Keratinocyte (primary cell): ENCODE measurements at regions not wholly inside any gene's neighbourhood (a gene's known extent, or its start where the extent isn't known, plus 50 kb on each side); places are given as distances from the start of the nearest gene placed in this dataset.

Experiments used
- DNase-seq: peaks from one replicate; pipeline ENCODE4 v3.0.0-alpha.2; 2011; ENCODE audit warnings: low read depth, missing footprints, low spot score
- FAIRE-seq: peaks from 2 replicates; lab custom pipeline; 2011; peaks lifted over from hg19 to GRCh38; lab: Jason Lieb, UNC
- H2AFZ ChIP-seq: 2 replicates; pipeline ENCODE4 v1.6.0; 2012; ENCODE audit warnings: low read length, control low read depth, inconsistent platforms; ENCODE audit not compliant: control insufficient read depth
- H3K27ac ChIP-seq: 2 replicates; pipeline ENCODE4 v1.5.1; 2011; ENCODE audit warnings: low read length; ENCODE audit not compliant: control insufficient read depth, insufficient read depth
- H3K27me3 ChIP-seq: 3 replicates; pipeline ENCODE4 v1.6.0; 2011; ENCODE audit warnings: low read length; ENCODE audit not compliant: control insufficient read depth, insufficient read depth; ENCODE audit errors: extremely low read depth
- H3K36me3 ChIP-seq, 2 experiments: 2 replicates in 1 of 2; 3 replicates in 1 of 2; pipeline ENCODE4 v1.5.1; 2011; ENCODE audit warnings: low read length in 2 of 2, mild to moderate bottlenecking in 1 of 2; ENCODE audit not compliant: control insufficient read depth in 2 of 2, insufficient read depth in 2 of 2; ENCODE audit errors: extremely low read depth in 1 of 2
- H3K4me1 ChIP-seq: 3 replicates; pipeline ENCODE4 v1.5.1; 2011; ENCODE audit warnings: low read length; ENCODE audit not compliant: control insufficient read depth, insufficient read depth; ENCODE audit errors: extremely low read depth
- H3K4me2 ChIP-seq: 3 replicates; pipeline ENCODE4 v1.6.0; 2011; ENCODE audit warnings: low read depth, low read length; ENCODE audit not compliant: control insufficient read depth, insufficient read depth; ENCODE audit errors: extremely low read depth
- H3K4me3 ChIP-seq, 3 experiments: fragments of 200-600 bp in 1 of 3; sonication (generic) in 1 of 3; 2 replicates in 2 of 3; 3 replicates in 1 of 3; pipeline ENCODE4 v1.5.1; 2011 to 2016; ENCODE audit warnings: low read length in 3 of 3, mild to moderate bottlenecking in 3 of 3, control low read depth in 2 of 3, inconsistent platforms in 1 of 3, low read depth in 1 of 3, mixed read lengths in 1 of 3, mixed run types in 1 of 3, moderate library complexity in 1 of 3; ENCODE audit not compliant: control insufficient read depth in 2 of 3, insufficient read depth in 2 of 3; ENCODE audit errors: extremely low read depth in 1 of 3
- H3K79me2 ChIP-seq: 2 replicates; pipeline ENCODE4 v1.6.0; 2012; ENCODE audit warnings: low read length; ENCODE audit not compliant: control insufficient read depth, insufficient read depth
- H3K9ac ChIP-seq: 3 replicates; pipeline ENCODE4 v1.6.0; 2011; ENCODE audit warnings: low read length; ENCODE audit not compliant: control insufficient read depth, insufficient read depth; ENCODE audit errors: extremely low read depth
- H3K9me1 ChIP-seq: 3 replicates; pipeline ENCODE4 v1.6.0; 2011; ENCODE audit warnings: low read length; ENCODE audit not compliant: control insufficient read depth, insufficient read depth; ENCODE audit errors: extremely low read depth
- H3K9me3 ChIP-seq: 2 replicates; pipeline ENCODE4 v1.5.1; 2012; ENCODE audit warnings: low read depth, low read length; ENCODE audit not compliant: control insufficient read depth
- H4K20me1 ChIP-seq: 3 replicates; pipeline ENCODE4 v1.6.0; 2011; ENCODE audit warnings: low read length; ENCODE audit not compliant: control insufficient read depth, insufficient read depth; ENCODE audit errors: extremely low read depth
- EZH2 ChIP-seq: IDR thresholded peaks from one replicate; pipeline ENCODE4 v1.6.1; 2012; ENCODE audit warnings: inconsistent platforms, mild to moderate bottlenecking, low read length, moderate library complexity
- dilution Hi-C: fragments of 300-500 bp; cut with MboI; formaldehyde crosslinking; loops from one replicate; pipeline ENCODE4 v1.7.0; 2020; ENCODE audit warnings: low sequenced_read_pairs; ENCODE audit not compliant: extremely low pct_ligation_motif_present
- TF ChIP-seq, protein P1 (sequence below), 3 experiments: IDR thresholded peaks in 1 of 3; conservative IDR thresholded peaks in 1 of 3; optimal IDR thresholded peaks in 1 of 3; 2 replicates in 2 of 3; 3 replicates in 1 of 3; pipeline versions ENCODE3 to v1.5.1; 2011; ENCODE audit warnings: low read length in 3 of 3, mild to moderate bottlenecking in 3 of 3, moderate library complexity in 2 of 3, control low read depth in 1 of 3, inconsistent platforms in 1 of 3; ENCODE audit not compliant: insufficient read depth in 2 of 3; ENCODE audit errors: extremely low read depth in 1 of 3

DNA sequence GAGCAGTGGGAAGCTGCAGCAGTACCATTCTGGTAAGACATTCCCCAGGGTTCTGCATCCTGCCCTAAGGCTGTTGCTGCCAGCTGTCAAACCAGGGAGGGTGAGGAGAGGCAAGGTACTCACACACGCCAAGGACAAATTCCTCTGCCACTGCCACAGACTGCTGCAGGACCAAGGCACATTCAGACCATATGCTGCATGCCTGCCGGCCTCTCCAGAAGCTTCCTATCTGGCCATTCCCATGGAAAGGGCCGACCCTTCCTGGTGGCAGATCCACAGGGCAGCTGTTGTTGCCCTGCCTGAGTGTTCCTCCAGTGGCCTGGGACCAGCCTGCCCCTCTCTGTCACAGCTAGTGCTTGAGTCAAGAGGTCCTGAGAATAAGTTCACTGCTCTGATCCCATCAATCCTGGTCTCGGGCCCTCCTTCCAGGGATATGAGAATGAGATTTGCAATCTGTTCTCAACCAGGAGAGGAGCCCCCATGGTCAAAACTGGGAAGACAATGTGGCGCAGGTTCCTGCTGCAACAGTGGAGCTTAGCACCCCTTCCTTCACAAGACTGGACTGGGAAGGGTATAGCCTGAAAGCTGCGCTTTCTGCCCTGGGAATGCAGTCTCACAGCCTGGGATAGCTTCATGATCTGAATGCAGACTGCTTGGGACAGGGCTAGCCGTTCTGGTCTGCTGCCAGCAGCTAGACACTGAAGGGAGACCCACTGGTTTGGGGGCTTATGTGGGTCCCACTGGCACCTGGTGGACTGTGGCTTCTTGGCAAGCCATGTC, 342.5 kb upstream of the NDST3 start:
- no peak overlapping the region for H3K4me3 ChIP-seq
- dilution Hi-C loops = no loop called here
- no peak for TF ChIP-seq EZH2
- TF ChIP-seq, protein P1, sequence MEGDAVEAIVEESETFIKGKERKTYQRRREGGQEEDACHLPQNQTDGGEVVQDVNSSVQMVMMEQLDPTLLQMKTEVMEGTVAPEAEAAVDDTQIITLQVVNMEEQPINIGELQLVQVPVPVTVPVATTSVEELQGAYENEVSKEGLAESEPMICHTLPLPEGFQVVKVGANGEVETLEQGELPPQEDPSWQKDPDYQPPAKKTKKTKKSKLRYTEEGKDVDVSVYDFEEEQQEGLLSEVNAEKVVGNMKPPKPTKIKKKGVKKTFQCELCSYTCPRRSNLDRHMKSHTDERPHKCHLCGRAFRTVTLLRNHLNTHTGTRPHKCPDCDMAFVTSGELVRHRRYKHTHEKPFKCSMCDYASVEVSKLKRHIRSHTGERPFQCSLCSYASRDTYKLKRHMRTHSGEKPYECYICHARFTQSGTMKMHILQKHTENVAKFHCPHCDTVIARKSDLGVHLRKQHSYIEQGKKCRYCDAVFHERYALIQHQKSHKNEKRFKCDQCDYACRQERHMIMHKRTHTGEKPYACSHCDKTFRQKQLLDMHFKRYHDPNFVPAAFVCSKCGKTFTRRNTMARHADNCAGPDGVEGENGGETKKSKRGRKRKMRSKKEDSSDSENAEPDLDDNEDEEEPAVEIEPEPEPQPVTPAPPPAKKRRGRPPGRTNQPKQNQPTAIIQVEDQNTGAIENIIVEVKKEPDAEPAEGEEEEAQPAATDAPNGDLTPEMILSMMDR (optimal IDR thresholded peaks at IDR 0.05 in 1 of 3, IDR thresholded peaks at IDR 0.05 in 1 of 3, conservative IDR thresholded peaks at IDR 0.05 in 1 of 3; ENCODE audit: extremely low read depth in 1 of 3, insufficient read depth in 2 of 3, low read length in 3 of 3) = no peak
- H3K79me2 ChIP-seq = no peaks in the 10 kb centered on the region
- no peaks in the 10 kb centered on the region for H3K9me1 ChIP-seq
- H3K4me1 ChIP-seq = no peaks in the 10 kb centered on the region
- no peak overlapping the region for H2AFZ ChIP-seq
- no peaks in the 10 kb centered on the region for H3K27me3 ChIP-seq
- H3K9ac ChIP-seq = no peak overlapping the region
- no peaks in the 10 kb centered on the region for H4K20me1 ChIP-seq
- H3K36me3 ChIP-seq = no peaks in the 10 kb centered on the region
- DNase-seq (no peak), FAIRE-seq (no peak)
- no peak overlapping the region for H3K27ac ChIP-seq
- no peak overlapping the region for H3K4me2 ChIP-seq
- H3K9me3 ChIP-seq = no peaks in the 10 kb centered on the region

DNA sequence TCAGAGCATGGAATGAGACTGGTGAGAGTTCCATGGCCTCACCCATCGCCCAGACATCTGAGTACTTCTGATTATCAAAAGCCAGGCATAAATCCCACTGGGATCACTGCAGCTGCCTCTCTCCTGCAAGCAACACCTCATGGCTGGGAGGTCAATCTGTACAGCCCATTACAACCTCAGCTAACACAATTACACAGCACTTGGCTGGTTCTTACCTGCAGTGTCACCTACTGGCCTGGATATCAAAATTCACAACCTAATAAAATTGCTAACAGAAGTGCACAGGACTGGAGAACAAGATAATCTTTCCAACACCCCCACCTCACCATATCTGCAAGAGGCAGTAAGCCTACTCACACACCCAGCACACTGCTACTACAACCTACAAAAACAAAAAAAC, 341.7 kb upstream of the NDST3 start:
- Histone ChIP-seq H3K9ac (no peak overlapping the region), H3K4me2 (no peak overlapping the region), H3K79me2 (no peaks in the 10 kb centered on the region), H3K9me3 (no peaks in the 10 kb centered on the region), H2AFZ (no peak overlapping the region), H3K27me3 (no peaks in the 10 kb centered on the region), H3K4me1 (no peaks in the 10 kb centered on the region), H3K9me1 (no peaks in the 10 kb centered on the region), H4K20me1 (no peaks in the 10 kb centered on the region), H3K27ac (no peak overlapping the region), H3K4me3 (no peak overlapping the region), H3K36me3 (no peaks in the 10 kb centered on the region)
- no peak for DNase-seq
- no peak for FAIRE-seq
- dilution Hi-C loops = no loop called here
- TF ChIP-seq, protein P1 (optimal IDR thresholded peaks at IDR 0.05 in 1 of 3, IDR thresholded peaks at IDR 0.05 in 1 of 3, conservative IDR thresholded peaks at IDR 0.05 in 1 of 3; ENCODE audit: extremely low read depth in 1 of 3, insufficient read depth in 2 of 3, low read length in 3 of 3) = no peak
- TF ChIP-seq EZH2 = no peak
